ENCODE measurements at regions not wholly inside any gene's neighbourhood (a gene's known extent, or its start where the extent isn't known, plus 50 kb on each side); places are given as distances from the start of the nearest gene placed in this dataset.
A peak's percentile ranks its signal among the peaks of the same experiment; 100 is the strongest.

- POLR2A ChIA-PET: no interaction called here
- Histone ChIP-seq H3K4me1 (ENCODE audit: control insufficient read depth, insufficient read depth, low read length) (no peaks in the 10 kb centered on the region), H3K36me3 (ENCODE audit: control insufficient read depth in 2 of 2, insufficient read depth in 1 of 2, low read length in 2 of 2) (no peaks in the 10 kb centered on the region), H3K4me3 (ENCODE audit: low read depth, low read length) (no peak overlapping the region), H3K27ac (ENCODE audit: extremely low read depth, low read depth, low read length) (no peak overlapping the region), H3K9me3 (ENCODE audit: control insufficient read depth, insufficient read depth, low read depth, low read length) (no peaks in the 10 kb centered on the region)
- CTCF ChIA-PET: no interaction called here
- TF ChIP-seq ZNF140 (tag by site-specific recombination; IDR thresholded peaks at IDR 0.05): no peak
- 0 out of 2 replicates have a peak, but pooled peaks have one; percentile 12 for TF ChIP-seq ZNF629 (tag by site-specific recombination; IDR thresholded peaks at IDR 0.05)
These were observed 61.2 kb upstream of the STX18 start for GRCh38 chr4:4603067-4603466.

GRCh38 chr4:4602468-4602867 is 60.6 kb upstream of the STX18 start:
- ChIA-PET CTCF (interaction anchor here (0.7 kb wide), 1 partner anchor 376 kb away, joined by 6 read pairs; no protein-coding TSS in a partner anchor), POLR2A (no interaction called here)
- Histone ChIP-seq H3K4me1 (ENCODE audit: control insufficient read depth, insufficient read depth, low read length) (no peaks in the 10 kb centered on the region), H3K36me3 (ENCODE audit: control insufficient read depth in 2 of 2, insufficient read depth in 1 of 2, low read length in 2 of 2) (no peaks in the 10 kb centered on the region), H3K4me3 (ENCODE audit: low read depth, low read length) (no peak overlapping the region), H3K9me3 (ENCODE audit: control insufficient read depth, insufficient read depth, low read depth, low read length) (no peaks in the 10 kb centered on the region), H3K27ac (ENCODE audit: extremely low read depth, low read depth, low read length) (no peak overlapping the region)
- no peak for TF ChIP-seq ZNF585B (tag by site-specific recombination; IDR thresholded peaks at IDR 0.05)
- no peak for TF ChIP-seq ZNF747 (tag by site-specific recombination; IDR thresholded peaks at IDR 0.05)
- no peak for TF ChIP-seq ZNF26 (tag by site-specific recombination; IDR thresholded peaks at IDR 0.05)
- no peak for TF ChIP-seq ZNF350 (tag by site-specific recombination; IDR thresholded peaks at IDR 0.05)
- TF ChIP-seq ZSCAN30 (tag by site-specific recombination; IDR thresholded peaks at IDR 0.05): no peak
- no peak for TF ChIP-seq HOXA7 (CRISPR knock-in tag; IDR thresholded peaks at IDR 0.05; ENCODE audit: borderline replicate concordance)
- TF ChIP-seq ZNF354C (tag by site-specific recombination; IDR thresholded peaks at IDR 0.05; ENCODE audit: borderline replicate concordance, low read depth): no peak
- TF ChIP-seq YY2 (tag by site-specific recombination; IDR thresholded peaks at IDR 0.05): no peak
- no peak for TF ChIP-seq ZNF10 (tag by site-specific recombination; IDR thresholded peaks at IDR 0.05)
- no peak for TF ChIP-seq ZNF555 (tag by site-specific recombination; conservative IDR thresholded peaks at IDR 0.05)
- TF ChIP-seq ZNF148 (tag by site-specific recombination; IDR thresholded peaks at IDR 0.05; ENCODE audit: borderline replicate concordance): no peak

- CTCF ChIA-PET: interaction anchor here (0.6 to 0.7 kb wide), 2 partner anchors 10 to 377 kb away, joined by 3 to 6 read pairs; no protein-coding TSS in a partner anchor
- POLR2A ChIA-PET: no interaction called here
- Histone ChIP-seq H3K4me3 (ENCODE audit: low read depth, low read length) (no peak overlapping the region), H3K36me3 (ENCODE audit: control insufficient read depth in 2 of 2, insufficient read depth in 1 of 2, low read length in 2 of 2) (no peaks in the 10 kb centered on the region), H3K4me1 (ENCODE audit: control insufficient read depth, insufficient read depth, low read length) (no peaks in the 10 kb centered on the region), H3K9me3 (ENCODE audit: control insufficient read depth, insufficient read depth, low read depth, low read length) (no peaks in the 10 kb centered on the region), H3K27ac (ENCODE audit: extremely low read depth, low read depth, low read length) (no peak overlapping the region)
- TF ChIP-seq ZNF223 (tag by site-specific recombination; IDR thresholded peaks at IDR 0.05) (no peak), ZNF394 (tag by site-specific recombination; IDR thresholded peaks at IDR 0.05; ENCODE audit: borderline replicate concordance) (no peak), ZNF792 (tag by site-specific recombination; IDR thresholded peaks at IDR 0.05) (no peak), ZFHX2 (tag by site-specific recombination; conservative IDR thresholded peaks at IDR 0.05) (no peak), ZNF274 (IDR thresholded peaks at IDR 0.05; ENCODE audit: low read length) (no peak), ZNF274 (tag by site-specific recombination; IDR thresholded peaks at IDR 0.05; ENCODE audit: borderline replicate concordance) (no peak), ZNF202 (tag by site-specific recombination; IDR thresholded peaks at IDR 0.05; ENCODE audit: borderline replicate concordance) (no peak), ZBTB20 (tag by site-specific recombination; IDR thresholded peaks at IDR 0.05) (no peak)
These were observed 60.0 kb upstream of the STX18 start for GRCh38 chr4:4601803-4602369.

Measured in HEK293 (cell line).